ENCODE measurements at regions not wholly inside any gene's neighbourhood (a gene's known extent, or its start where the extent isn't known, plus 50 kb on each side); places are given as distances from the start of the nearest gene placed in this dataset.
"Not testable (repeated sequence)": the region's sequence is repeated elsewhere in the genome, so short reads cannot be mapped to it uniquely, and the experiment has no call there.

GRCh38 chr18:34511879-34512278, 198.2 kb upstream of the DTNA start:
- no peak for DNase-seq
- in situ Hi-C loops (cut with MboI; ENCODE audit: low pct_unique_long_range_greater_than_20kb, low sequenced_read_pairs): no loop called here

- in situ Hi-C loops (cut with MboI; ENCODE audit: low pct_unique_long_range_greater_than_20kb, low sequenced_read_pairs): no loop called here
- DNase-seq: no peak
Measured at GRCh38 chr18:34514238-34514637, 195.9 kb upstream of the DTNA start.

- no peak for DNase-seq
- in situ Hi-C loops (cut with MboI; ENCODE audit: low pct_unique_long_range_greater_than_20kb, low sequenced_read_pairs): no loop called here
Measured at GRCh38 chr18:34514957-34515356, 195.1 kb upstream of the DTNA start.

GRCh38 chr18:34516355-34516754, 193.7 kb upstream of the DTNA start:
- in situ Hi-C loops (cut with MboI; ENCODE audit: low pct_unique_long_range_greater_than_20kb, low sequenced_read_pairs); DNase-seq: not testable (repeated sequence)

GRCh38 chr18:34516996-34517395, 193.1 kb upstream of the DTNA start:
- in situ Hi-C loops (cut with MboI; ENCODE audit: low pct_unique_long_range_greater_than_20kb, low sequenced_read_pairs); DNase-seq: not testable (repeated sequence)

- in situ Hi-C loops (cut with MboI; ENCODE audit: low pct_unique_long_range_greater_than_20kb, low sequenced_read_pairs): no loop called here
Measured at GRCh38 chr18:34521040-34521439, 189.1 kb upstream of the DTNA start.

GRCh38 chr18:34522603-34523002, 187.5 kb upstream of the DTNA start:
- in situ Hi-C loops (cut with MboI; ENCODE audit: low pct_unique_long_range_greater_than_20kb, low sequenced_read_pairs): no loop called here
- DNase-seq: no peak

More at GRCh38 chr18:34521040-34521439, 189.1 kb upstream of the DTNA start:
- no peak for DNase-seq

GRCh38 chr18:34525244-34525643, 184.9 kb upstream of the DTNA start:
- DNase-seq: no peak
- in situ Hi-C loops (cut with MboI; ENCODE audit: low pct_unique_long_range_greater_than_20kb, low sequenced_read_pairs): no loop called here

GRCh38 chr18:34528177-34528576, 181.9 kb upstream of the DTNA start:
- no peak for DNase-seq

GRCh38 chr18:34529358-34530335, 180.5 kb upstream of the DTNA start:
- no peak for DNase-seq
- in situ Hi-C loops (cut with MboI; ENCODE audit: low pct_unique_long_range_greater_than_20kb, low sequenced_read_pairs): no loop called here

More at GRCh38 chr18:34528177-34528576, 181.9 kb upstream of the DTNA start:
- in situ Hi-C loops (cut with MboI; ENCODE audit: low pct_unique_long_range_greater_than_20kb, low sequenced_read_pairs): no loop called here

GRCh38 chr18:34531110-34531509, 179.0 kb upstream of the DTNA start:
- in situ Hi-C loops (cut with MboI; ENCODE audit: low pct_unique_long_range_greater_than_20kb, low sequenced_read_pairs): no loop called here
- no peak for DNase-seq

GRCh38 chr18:34534642-34535041, 175.5 kb upstream of the DTNA start:
- in situ Hi-C loops (cut with MboI; ENCODE audit: low pct_unique_long_range_greater_than_20kb, low sequenced_read_pairs); DNase-seq: not testable (repeated sequence)

GRCh38 chr18:34540897-34541296, 169.2 kb upstream of the DTNA start:
- no peak for DNase-seq
- in situ Hi-C loops (cut with MboI; ENCODE audit: low pct_unique_long_range_greater_than_20kb, low sequenced_read_pairs): no loop called here

GRCh38 chr18:34542625-34543024, 167.5 kb upstream of the DTNA start:
- in situ Hi-C loops (cut with MboI; ENCODE audit: low pct_unique_long_range_greater_than_20kb, low sequenced_read_pairs): no loop called here
- no peak for DNase-seq

GRCh38 chr18:34543356-34543755, 166.7 kb upstream of the DTNA start:
- in situ Hi-C loops (cut with MboI; ENCODE audit: low pct_unique_long_range_greater_than_20kb, low sequenced_read_pairs): no loop called here
- no peak for DNase-seq

- in situ Hi-C loops (cut with MboI; ENCODE audit: low pct_unique_long_range_greater_than_20kb, low sequenced_read_pairs): no loop called here
Measured at GRCh38 chr18:34543945-34544344, 166.2 kb upstream of the DTNA start.

GRCh38 chr18:34544930-34545329, 165.2 kb upstream of the DTNA start:
- in situ Hi-C loops (cut with MboI; ENCODE audit: low pct_unique_long_range_greater_than_20kb, low sequenced_read_pairs): no loop called here
- DNase-seq: no peak

More at GRCh38 chr18:34543945-34544344, 166.2 kb upstream of the DTNA start:
- DNase-seq: no peak

- no peak for DNase-seq
- in situ Hi-C loops (cut with MboI; ENCODE audit: low pct_unique_long_range_greater_than_20kb, low sequenced_read_pairs): no loop called here
Measured at GRCh38 chr18:34548120-34548972, 161.8 kb upstream of the DTNA start.

GRCh38 chr18:34548973-34549294, 161.2 kb upstream of the DTNA start:
- no peak for DNase-seq
- in situ Hi-C loops (cut with MboI; ENCODE audit: low pct_unique_long_range_greater_than_20kb, low sequenced_read_pairs): no loop called here

- no peak for DNase-seq
- in situ Hi-C loops (cut with MboI; ENCODE audit: low pct_unique_long_range_greater_than_20kb, low sequenced_read_pairs): no loop called here
Measured at GRCh38 chr18:34549367-34549766, 160.7 kb upstream of the DTNA start.
